SIG-M5 (cell line): ENCODE measurements at regions not wholly inside any gene's neighbourhood (a gene's known extent, or its start where the extent isn't known, plus 50 kb on each side); places are given as distances from the start of the nearest gene placed in this dataset.
"Not testable (repeated sequence)": the region's sequence is repeated elsewhere in the genome, so short reads cannot be mapped to it uniquely, and the experiment has no call there.

Experiments
- DNase-seq: peaks from one replicate; lab custom pipeline; 2025; lab: John Stamatoyannopoulos, UW

DNA sequence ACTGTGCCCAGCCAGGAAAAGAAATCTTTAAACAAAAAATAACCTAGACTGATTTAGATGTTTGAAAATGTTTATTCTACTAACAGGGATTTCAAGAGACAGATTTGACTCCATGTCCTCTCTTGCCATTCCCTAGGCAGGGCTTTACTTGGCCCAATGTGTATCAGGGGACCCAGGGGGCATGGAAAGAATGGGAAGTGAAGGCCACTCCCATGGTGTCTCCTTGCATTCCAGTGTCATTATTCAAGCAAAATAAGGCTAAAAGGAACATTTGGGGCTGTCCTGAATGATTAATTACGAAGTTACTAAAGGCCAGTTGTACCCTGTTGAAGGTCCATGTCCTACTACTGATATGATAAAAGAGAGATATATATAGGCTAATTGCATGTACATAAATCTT lies 151.9 kb upstream of the ATF7IP start:
- no peak for DNase-seq

DNA sequence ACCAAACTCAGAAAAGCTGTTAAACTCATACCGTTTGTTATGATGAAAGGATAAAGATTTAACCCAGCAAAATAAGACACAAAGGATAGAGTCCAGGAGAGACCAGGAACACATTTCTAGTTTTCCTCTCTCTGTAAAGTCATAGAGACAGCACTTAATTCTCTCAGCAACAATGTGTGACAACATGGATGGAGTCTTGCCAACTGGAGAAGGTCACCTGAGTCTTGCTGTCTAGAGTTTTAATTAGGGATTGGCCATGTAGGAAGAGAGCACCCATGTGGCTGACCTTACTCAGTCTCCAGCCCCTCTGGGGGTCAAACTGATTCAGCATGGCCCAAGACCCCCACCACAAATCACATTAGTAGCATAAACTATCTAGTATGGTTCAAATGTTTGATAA lies 151.0 kb upstream of the ATF7IP start:
- no peak for DNase-seq

DNA sequence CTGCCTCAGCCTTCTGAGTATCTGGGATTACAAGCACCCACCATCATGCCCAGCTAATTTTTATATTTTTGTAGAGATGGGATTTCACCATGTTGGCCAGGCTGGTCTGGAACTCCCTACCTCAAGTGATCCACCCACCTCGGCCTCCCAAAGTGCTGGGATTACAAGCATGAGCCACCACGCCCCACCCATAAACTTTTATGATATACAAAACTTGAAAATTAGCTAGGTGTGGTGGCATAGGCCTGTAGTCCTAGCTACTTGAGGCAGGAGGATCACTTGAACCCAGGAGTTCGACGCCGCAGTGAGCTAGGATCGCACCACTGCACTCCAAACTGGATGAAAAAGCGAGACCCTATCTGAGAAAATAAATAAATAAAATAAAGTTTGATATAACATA lies 149.5 kb upstream of the ATF7IP start:
- DNase-seq = not testable (repeated sequence)

DNA sequence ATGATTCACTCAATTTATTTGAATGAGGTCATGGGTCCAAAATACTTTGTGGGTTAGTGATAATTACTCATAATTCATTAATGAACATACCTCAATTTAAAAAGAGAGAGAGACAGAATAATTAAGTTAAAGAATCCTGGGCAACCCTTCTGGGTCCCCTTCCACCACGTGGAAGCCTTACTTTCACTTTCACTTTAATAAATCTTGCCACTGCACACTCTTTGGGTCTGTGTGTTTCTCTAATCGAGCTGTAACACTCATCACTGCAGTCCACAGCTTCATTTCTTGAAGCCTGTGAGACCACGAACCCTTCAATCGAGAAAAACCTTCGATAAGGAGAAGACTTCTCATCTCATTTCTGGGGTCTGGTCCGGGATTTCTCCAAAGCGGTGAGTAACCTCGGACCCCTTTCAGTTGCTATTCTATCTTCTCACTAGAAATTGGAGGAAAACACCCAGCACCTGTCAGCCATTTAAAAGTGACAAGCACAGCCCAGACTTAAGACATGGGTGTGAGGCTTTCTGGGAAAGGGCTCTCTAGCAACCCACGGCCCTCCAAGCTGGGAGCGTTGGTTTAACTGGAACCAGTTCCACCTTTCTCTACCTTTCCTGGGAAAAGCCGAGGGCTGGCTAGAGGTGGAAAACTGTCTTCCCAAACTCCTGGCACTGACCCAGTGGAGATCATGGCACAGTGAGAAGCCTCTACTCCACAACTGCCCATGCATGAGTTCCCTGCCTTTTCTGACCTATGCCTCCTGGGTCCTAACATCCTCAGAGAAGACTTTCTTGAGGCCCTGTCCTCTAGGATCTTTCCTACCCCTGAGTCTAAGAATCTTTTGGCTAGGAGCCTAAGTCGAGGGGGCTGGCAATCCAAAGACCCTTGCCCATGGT lies 148.8 kb upstream of the ATF7IP start:
- no peak for DNase-seq

DNA sequence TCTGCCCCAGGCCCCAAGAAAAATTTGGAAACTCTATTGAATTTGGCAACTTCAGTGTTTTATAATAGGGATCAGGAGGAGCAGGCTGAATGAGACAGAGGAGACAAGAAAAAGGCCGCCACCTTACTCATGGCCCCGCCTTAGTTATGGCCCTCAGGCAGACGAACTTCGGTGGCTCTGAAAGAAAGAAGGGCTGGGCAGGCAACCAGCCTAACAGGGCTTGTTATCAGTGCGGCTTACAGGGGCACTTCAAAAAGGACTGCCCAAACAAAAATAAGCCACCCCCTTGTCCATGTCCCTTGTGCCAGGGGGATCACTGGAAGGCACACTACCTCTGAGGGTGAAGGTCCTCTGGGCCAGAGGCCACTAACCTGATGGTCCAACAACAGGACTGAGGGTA lies 146.3 kb upstream of the ATF7IP start:
- no peak for DNase-seq

DNA sequence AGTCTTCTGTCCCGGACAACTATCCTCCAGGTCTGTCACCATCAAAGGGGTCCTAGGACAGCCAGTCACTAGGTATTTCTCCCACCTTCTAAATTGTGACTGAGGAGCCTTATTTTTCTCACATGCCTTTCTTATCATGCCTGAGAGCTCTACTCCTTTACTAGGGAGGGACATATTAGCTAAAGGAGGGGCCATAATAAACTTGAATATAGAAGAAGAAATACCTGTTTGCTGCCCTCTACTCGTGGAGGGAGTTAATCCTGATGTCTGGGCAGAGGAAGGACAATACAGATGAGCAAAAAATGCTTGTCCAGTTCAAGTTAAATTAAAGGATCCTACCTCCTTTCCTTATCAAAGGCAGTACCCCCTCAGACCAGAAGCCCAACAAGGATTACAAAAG lies 145.8 kb upstream of the ATF7IP start:
- not testable (repeated sequence) for DNase-seq

DNA sequence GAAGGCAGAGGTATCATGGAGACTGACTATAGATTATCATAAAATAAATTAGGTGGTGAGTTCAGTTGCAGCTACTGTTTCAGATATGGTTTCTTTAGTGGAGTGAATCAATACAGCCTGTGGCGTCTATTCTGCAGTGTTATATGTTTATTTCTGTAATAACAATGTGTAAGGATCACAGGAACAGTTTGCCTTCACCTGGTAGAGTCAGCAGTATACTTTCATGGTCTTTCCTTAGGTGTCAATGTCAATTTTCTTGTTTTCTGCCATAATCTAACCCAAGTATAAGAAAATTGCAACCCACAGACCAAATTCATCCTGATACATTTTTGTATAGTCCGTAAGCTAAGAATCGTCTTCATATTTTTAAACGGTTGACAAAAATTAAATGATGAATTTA lies 140.4 kb upstream of the ATF7IP start:
- DNase-seq = no peak

DNA sequence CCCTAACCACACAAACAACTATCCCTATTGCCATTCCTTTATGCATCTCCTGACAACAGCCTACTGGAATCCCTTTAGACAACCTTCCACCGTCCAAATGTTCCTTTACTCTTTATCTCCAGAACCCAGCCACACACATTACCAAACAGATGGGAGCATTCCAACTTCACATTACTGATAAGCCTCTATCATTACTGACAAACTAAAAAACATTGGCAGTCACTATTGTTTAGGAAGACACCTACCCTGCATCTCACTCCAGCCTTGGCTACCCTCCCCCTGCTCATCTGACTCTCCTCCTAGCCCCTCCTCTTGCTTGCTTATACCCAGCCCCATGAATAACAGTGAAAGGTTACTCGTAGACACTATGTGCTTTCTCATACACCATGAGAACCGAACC lies 130.3 kb upstream of the ATF7IP start:
- not testable (repeated sequence) for DNase-seq

DNA sequence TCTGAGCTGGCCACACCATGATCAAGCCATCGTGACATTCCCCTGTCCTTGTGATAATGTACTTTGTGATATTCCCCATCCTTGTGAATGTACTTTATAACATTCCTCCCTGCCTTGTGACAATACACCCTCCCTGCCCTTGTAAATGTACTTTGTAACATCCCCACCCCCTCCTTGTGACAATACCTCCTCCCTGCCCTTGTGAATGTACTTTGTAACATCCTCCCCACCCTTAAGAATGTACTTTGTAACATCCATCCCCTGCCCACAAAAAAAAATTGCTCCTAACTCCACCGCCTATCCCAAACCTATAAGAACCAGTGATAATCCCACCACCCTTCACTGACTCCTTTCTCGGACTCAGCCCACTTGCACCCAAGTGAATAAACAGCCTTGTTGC lies 128.8 kb upstream of the ATF7IP start:
- DNase-seq = not testable (repeated sequence)

DNA sequence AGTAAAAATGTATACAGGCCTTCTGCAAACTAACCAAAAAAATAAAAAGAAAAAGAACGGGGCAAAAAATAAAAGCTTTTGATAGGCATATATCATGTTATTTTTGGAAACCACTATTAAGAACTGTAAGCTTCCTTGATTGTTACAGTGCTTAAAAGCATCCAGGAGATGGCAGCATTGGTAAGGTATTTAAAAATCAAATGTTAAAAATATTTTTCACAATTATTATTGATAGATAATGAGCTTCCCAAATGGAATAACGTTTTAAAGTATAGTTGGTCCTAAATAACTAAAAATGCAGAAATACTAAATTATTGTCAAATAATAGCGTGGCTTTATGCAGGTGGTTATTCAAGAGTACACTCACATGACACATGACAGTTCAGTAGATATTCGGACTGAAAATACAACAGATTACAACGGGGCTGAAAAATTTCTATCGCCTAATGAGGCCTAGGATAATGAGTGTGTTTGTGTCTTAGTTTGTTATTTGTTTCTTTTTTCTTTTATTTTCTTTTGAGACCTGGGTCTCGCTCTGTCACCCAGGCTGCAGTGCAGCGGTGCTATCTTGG lies 127.2 kb upstream of the ATF7IP start:
- DNase-seq = no peak

DNA sequence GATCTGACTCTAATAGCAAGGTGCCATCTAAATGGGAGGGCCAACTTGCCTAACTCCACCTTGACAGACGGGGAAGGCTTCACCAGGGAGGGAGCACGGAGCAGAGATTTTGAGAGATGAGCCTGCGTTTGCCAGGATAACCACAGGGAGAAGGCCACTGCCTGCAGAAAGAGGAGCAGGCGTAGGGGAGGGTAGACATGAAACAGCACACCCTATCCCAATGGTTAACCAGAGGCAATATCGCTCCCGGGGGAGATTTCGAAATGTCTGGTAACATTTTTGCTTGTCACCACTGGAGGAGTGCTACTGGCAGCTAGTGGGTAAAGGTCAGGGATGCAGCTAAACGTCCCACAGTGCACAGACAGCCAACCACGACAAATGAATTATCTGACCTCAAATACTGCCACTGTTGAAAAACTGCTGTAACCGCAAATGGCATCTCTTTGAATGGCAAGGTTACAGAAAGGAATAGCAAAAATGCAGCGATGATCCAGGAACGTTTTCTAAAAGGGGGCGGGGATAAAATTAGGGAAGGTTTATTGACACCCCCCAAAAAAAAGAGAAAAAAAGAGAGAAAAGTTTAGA lies 126.0 kb upstream of the ATF7IP start:
- peak; percentile 28 for DNase-seq

DNA sequence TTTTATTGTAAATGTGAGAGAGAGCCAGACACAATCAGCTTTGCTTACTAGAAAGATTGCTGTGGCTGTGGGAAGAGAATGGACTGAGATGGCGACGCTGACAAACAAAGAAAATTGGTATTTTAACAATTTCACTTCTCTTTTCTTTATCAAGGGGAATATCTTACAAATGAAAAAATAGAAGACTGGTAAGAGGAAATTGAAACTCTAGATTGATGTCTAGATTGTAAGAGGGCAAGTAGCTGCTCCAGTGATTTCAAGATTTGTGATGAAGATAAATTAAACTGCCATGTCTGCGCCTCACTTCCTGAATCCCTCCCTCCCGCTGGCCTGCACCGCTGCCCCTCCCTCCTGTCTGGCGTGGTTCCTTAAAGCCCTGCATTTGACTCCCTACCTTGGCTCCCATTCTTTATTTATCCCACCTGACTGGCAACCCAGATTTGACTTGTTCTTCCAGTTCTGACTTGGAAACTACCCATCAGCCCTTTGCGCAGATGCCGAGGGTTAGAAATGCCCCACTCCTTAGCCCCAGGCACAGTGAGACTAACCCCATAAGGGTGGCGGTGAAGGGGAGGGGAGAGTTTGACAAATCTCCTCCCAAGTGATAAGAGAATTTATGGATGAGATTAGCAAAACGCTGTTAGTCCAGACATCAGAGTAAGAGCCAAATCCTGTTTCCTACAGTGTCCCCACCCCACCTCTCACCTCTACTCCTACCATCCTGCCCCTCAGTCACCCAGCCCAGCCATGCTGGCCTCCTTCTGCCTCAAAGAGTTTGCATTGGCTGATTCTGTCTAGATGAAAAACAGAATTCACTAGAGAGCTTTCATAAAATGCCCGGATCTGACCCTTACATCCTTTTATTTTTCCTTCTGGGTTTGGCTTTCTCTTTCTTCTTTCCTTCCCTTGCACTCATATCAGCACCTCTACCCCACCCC lies 125.3 kb upstream of the ATF7IP start:
- DNase-seq = peak; percentile 75

DNA sequence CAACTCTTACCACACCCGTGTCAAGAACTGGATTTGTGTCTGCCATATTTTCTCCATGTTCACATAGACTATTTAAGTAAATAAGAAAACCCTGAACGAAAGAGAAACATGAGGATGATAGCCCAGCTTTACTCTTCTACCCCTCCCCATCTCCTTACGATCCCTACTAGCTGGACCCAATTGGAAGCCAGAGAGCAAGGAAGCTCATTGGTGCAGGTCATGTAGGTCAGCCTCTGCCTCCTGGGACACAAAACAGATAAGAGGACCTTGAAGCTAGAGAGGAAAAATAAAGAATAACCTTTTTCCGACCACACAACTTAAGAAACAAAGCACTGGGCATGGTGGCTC lies 124.6 kb upstream of the ATF7IP start:
- no peak for DNase-seq

DNA sequence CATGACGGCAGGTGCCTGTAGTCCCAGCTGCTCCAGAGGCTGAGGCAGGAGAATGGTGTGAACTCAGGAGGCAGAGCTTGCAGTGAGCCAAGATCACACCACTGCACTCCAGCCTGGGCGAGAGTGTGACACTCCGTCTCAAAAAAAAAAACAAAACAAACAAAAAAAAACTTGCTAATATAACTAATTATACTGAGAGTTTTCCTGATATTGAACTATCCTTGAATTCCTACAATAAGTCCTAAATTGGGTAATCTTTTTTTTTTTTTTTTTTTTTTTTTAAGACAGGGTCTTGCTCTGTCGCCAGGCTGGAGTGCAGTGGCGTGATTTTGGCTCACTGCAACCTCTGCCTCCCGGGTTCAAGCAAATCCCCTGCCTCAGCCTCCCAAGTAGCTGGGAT lies 122.7 kb upstream of the ATF7IP start:
- DNase-seq = not testable (repeated sequence)

DNA sequence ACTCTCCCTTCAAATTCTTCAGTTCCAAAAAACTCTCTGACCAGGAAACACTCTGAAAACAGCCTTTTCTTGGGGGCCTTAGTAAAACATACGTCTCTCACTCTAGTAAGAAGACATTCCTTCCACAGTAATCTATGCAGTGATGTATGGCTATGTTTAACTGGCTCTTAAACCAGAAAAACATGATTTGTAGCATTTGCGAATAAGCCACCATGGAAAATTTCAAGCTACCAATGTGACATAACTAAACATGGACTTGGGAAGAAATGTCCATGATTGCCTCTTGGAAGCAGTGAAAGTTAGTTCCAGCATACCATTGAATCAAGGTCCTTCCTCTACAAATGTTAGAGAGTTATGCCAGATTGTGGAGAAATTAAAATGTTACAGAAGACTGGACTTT lies 121.5 kb upstream of the ATF7IP start:
- no peak for DNase-seq

DNA sequence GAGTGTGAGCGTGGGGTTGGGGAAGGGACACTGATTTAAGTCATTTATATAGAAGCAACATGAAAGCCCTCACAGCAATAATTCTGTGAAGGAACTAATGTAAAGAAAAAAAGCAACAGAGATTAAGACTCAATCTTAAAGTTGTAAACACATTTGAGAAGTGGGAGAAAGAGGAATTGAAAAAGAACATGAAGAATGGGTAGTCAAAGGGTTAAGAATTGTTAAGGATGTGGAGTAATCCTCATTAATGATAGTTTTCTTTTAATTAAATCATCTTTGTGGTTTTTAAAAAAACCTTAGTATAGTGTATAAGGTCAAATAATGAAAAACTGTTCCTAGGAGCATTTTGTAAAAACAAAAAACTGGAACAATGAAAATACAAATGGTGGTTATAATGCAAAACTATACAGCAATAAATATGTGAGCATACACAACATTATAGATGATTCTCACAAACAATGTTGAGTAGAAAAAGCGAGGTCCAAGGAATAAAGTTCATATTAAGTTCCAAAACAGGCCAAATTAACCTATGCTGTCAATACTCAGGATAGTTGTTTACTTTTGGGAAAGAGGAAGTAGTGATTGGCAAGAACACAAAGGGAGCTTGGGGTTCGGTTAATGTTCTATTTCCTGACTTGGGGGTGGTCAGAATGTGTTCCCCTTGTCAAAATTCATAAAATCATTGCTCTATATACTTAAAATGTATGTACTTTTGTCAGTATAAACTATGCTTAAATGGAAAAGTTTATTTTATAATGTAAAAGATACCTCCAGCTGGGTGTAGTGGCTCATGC lies 120.4 kb upstream of the ATF7IP start:
- DNase-seq = no peak

DNA sequence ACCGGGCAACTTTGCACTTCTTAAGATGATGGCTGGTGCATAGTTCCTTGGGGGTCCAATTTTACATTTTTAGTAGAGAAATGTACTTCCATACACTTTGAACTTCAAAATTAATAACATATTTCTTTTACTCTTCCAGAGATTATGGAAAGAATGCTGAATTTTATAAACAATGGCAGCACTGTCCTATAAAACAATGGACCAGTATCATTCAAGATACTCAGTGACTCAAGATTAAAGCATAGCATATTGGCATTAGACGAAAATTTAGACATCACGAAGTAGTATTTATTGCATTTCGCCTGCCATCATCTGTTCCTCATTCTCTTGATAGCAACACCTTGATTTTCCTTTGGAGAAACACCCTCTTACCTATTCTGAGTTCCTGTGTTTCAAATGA lies 118.3 kb upstream of the ATF7IP start:
- DNase-seq = no peak

DNA sequence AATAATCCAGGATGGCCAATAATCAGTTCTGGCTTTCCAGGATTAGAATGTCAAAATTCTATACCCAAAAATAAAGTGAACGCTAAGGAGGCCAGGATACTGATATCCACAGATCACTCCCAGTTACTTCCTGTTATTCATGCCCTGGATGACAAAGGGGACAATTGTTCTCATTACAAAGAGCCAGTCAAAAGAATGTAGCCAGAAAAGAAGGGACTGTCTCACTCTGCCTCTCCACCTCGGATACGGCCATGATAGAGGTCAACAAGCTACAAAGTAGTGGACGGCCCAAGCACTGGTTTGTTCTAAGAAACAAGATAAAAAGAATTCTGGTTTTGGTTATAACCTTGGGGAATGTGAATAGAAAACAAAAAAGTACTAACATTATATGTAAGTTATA lies 116.1 kb upstream of the ATF7IP start:
- no peak for DNase-seq

DNA sequence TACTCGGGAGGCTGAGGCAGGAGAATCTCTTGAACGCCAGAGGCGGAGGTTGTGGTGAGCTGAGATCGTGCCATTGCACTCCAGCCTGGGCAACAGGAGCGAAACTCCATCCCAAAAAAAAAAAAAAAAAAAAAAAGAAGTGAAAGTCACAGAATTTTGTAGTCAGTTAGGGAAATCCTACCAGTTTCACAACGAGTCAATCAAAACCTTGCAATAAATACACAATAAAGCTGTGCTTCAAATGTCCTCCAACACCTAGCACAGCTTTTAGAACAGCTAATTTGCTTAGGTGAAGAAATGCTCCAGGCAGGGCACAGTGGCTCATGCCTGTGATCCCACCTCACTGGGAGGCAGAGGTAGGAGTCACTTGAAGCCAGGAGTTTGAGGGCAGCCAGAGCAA lies 112.8 kb upstream of the ATF7IP start:
- DNase-seq = no peak

DNA sequence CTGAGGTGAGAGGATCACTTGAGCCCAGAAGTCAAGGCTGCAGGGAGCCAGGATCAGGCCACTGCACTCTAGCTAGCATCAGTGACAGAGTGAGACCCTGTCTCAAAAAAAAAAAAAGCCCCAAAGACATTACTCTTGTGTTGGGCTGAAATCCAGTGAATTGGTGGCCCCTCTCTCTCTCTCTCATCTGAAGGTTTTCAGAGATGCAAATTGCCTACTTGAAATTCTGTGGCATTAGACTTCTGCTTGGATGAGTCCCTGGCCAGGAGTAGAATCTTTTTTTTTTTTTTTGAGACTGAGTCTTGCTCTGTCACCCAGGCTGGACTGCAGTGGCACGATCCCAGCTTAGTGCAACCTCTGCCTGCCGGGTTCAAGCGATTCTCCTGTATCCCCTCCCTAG lies 112.0 kb upstream of the ATF7IP start:
- DNase-seq = no peak

DNA sequence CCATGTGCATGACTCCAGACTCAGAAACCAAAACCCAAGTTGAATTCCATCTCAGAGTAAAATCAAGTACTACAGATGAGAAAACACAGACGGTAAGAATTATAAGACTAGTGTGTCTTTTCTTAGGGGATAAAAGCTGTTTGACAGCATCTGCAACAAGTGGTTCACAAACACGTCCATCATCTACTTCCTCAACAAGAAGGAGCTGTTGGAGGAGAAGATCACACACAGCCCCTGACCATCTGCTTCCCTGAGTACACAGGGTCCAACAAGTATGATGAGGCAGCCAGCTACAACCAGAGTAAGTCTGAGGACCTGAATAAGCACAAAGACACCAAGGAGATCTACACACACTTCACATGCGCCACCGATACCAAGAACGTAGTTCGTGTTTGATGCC lies 110.7 kb upstream of the ATF7IP start:
- no peak for DNase-seq

DNA sequence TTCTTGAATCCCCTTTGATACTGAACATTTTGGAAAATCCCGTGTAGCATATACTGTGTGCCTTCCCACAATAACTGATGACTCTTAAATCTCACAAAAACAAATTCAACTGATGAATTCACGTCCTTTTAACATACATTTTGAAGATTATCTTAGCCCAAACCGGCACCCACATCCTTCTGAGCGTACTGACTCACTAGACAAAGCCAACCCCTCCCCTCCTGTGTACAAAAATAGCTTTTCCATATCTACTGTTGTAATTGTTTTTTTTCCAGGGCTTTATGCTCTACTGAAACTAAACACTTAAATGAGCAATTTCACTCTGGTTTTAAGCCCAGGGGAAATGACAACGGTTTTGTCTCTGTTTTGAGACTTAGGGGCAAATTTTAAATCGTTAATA lies 109.4 kb upstream of the ATF7IP start:
- DNase-seq = no peak
